ENCODE measurements at regions not wholly inside any gene's neighbourhood (a gene's known extent, or its start where the extent isn't known, plus 50 kb on each side); places are given as distances from the start of the nearest gene placed in this dataset.
A peak's percentile ranks its signal among the peaks of the same experiment; 100 is the strongest.

DNA sequence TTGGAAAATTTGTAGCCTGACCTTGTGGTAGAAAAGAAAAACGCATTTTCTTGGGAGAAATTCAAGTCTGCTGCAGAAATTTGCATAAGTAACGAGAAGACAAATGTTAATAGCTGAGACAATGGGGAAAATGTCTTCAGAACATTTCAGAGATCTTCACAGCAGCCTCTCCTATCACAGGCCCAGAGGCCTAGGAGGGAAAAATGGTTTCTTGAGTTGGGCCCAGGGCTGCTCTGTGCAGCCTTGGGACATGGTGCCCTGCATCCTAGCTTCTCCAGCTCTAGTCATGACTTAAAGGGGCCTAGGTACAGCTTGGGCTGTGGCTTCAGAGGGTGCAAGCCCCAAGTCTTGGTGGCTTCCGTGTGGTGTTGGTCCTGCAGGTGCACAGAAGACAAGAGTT is 104.2 kb downstream of the ZNF621 start:
- H3K27me3 Mint-ChIP-seq (ENCODE audit: low read depth) = no peaks in the 10 kb centered on the region
- TF ChIP-seq, protein P1, sequence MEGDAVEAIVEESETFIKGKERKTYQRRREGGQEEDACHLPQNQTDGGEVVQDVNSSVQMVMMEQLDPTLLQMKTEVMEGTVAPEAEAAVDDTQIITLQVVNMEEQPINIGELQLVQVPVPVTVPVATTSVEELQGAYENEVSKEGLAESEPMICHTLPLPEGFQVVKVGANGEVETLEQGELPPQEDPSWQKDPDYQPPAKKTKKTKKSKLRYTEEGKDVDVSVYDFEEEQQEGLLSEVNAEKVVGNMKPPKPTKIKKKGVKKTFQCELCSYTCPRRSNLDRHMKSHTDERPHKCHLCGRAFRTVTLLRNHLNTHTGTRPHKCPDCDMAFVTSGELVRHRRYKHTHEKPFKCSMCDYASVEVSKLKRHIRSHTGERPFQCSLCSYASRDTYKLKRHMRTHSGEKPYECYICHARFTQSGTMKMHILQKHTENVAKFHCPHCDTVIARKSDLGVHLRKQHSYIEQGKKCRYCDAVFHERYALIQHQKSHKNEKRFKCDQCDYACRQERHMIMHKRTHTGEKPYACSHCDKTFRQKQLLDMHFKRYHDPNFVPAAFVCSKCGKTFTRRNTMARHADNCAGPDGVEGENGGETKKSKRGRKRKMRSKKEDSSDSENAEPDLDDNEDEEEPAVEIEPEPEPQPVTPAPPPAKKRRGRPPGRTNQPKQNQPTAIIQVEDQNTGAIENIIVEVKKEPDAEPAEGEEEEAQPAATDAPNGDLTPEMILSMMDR (IDR thresholded peaks at IDR 0.05; ENCODE audit: unreplicated experiment) = no peak
- H3K4me1 Mint-ChIP-seq = peaks cover 12% of the 10 kb centered on the region
- H3K4me3 Mint-ChIP-seq = no peak overlapping the region
- no peak overlapping the region for H3K27ac Mint-ChIP-seq
- H3K36me3 Mint-ChIP-seq = peaks cover 4% of the 10 kb centered on the region
- H3K9me3 Mint-ChIP-seq = peaks cover 45% of the 10 kb centered on the region
- DNase-seq (ENCODE audit: low spot score in 2 of 2, unreplicated experiment in 2 of 2) = peak in 1 of 2 experiments; percentile 3

DNA sequence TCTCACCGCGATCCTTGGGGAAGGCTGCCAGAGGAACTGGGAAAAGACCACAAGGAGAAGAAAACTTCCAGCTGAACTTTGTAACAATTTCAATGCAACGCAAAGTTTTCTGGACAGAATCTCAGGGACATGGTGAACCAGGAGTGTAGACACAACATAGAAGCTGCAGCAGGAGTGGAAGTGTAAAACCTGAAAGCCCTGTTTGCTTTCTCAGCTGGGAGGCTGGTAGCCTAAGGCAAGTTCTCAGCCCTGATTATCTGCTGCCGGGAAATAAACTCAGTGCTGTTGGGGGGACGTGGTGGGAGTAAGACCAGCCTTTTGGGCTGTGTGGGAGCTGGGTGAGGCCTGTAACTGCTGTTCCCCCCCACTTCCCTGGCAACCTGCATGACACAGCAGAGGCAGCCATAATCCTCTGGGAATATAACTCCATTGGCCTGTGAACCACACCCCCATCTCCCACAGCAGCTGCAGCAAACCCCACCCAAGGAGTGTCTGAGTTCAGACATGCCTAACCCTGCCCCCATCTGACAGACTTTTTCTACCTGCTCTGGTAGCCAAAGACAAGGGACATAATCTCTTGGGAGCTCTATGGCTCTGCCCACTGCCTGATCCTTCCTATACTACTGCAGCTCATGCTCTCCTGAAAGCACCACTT is 106.7 kb downstream of the ZNF621 start:
- H3K9me3 Mint-ChIP-seq = peaks cover 59% of the 10 kb centered on the region

DNA sequence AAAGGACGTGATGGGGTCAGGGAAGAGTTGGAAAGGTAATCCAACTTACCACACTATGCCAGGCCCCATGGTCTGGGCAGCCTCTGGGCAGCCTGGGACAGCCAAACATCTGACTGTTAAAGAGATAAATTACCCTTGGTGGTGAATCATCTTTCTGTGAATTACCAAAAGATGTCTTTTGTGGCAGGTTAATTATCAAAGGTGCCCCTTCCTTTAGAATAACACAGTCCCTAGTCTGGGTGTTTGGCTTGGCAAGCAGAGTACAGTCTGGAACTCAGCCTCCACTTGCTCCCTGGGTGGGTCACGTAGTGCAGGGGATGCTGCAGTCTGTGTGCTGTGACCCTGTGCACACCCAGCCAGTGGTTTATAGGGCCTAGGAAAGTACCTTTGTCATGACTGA is 113.1 kb downstream of the ZNF621 start:
- TF ChIP-seq, protein P1 (IDR thresholded peaks at IDR 0.05; ENCODE audit: unreplicated experiment) = no peak
- Mint-ChIP-seq H3K27me3 (ENCODE audit: low read depth) (peaks cover 14% of the 10 kb centered on the region), H3K27ac (no peak overlapping the region), H3K4me1 (no peaks in the 10 kb centered on the region), H3K36me3 (no peaks in the 10 kb centered on the region), H3K9me3 (peaks cover 32% of the 10 kb centered on the region), H3K4me3 (no peak overlapping the region)
- no peak for DNase-seq (ENCODE audit: low spot score in 2 of 2, unreplicated experiment in 2 of 2)

More for the DNA sequence above, 106.7 kb downstream of the ZNF621 start:
- peaks cover 4% of the 10 kb centered on the region for H3K36me3 Mint-ChIP-seq
- H3K27me3 Mint-ChIP-seq (ENCODE audit: low read depth) = no peaks in the 10 kb centered on the region
- peaks cover 12% of the 10 kb centered on the region for H3K4me1 Mint-ChIP-seq
- no peak overlapping the region for H3K4me3 Mint-ChIP-seq
- no peak overlapping the region for H3K27ac Mint-ChIP-seq
- TF ChIP-seq, protein P1 (IDR thresholded peaks at IDR 0.05; ENCODE audit: unreplicated experiment) = no peak
- DNase-seq (ENCODE audit: low spot score in 2 of 2, unreplicated experiment in 2 of 2) = no peak

DNA sequence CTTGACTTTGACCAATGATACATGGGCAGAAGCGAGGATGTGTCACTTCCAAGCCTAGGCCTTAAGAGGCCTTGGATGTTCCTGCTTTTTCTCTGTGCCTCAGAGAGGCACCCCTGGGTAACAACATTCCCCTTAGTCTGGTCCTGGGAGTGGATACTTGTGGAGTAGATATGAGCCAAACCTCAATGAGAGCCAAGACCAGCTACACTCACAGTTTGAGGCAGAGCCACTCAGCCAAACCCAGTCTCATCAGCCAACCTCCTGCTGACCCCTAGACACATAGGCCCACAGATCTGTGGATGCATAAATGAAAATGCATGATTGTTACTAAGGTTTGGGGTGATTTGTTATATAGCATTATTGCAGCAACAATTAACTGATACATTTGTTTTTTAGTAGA is 114.2 kb downstream of the ZNF621 start:
- peaks cover 21% of the 10 kb centered on the region for H3K9me3 Mint-ChIP-seq
- TF ChIP-seq, protein P1 (IDR thresholded peaks at IDR 0.05; ENCODE audit: unreplicated experiment) = no peak
- no peaks in the 10 kb centered on the region for H3K4me1 Mint-ChIP-seq
- H3K27ac Mint-ChIP-seq = no peak overlapping the region
- H3K4me3 Mint-ChIP-seq = no peak overlapping the region
- peaks cover 24% of the 10 kb centered on the region for H3K27me3 Mint-ChIP-seq (ENCODE audit: low read depth)
- DNase-seq (ENCODE audit: low spot score in 2 of 2, unreplicated experiment in 2 of 2) = no peak
- H3K36me3 Mint-ChIP-seq = no peaks in the 10 kb centered on the region

DNA sequence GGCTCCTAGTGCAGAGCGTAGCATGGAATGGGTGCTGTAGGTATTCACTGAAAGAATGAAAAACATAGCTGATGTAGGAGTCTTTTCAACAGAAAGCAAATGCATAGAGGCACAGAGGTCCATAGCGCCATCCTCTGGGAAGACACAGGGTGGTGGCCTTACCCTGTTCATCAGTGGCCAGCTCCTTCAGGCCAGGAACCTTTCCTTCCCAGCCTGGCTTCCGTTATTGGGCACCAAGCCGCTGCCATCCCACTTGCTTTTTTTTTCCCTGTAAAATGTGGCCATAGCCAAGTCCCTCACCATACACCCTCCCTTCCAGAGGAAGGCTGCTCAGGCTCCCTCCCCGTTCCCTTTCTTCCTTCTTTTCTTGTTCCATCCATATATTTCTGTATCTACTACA is 118.1 kb downstream of the ZNF621 start:
- peaks cover 28% of the 10 kb centered on the region for H3K27me3 Mint-ChIP-seq (ENCODE audit: low read depth)
- no peak for DNase-seq (ENCODE audit: low spot score in 2 of 2, unreplicated experiment in 2 of 2)
- no peaks in the 10 kb centered on the region for H3K9me3 Mint-ChIP-seq
- no peaks in the 10 kb centered on the region for H3K36me3 Mint-ChIP-seq
- H3K4me3 Mint-ChIP-seq = no peak overlapping the region
- TF ChIP-seq, protein P1 (IDR thresholded peaks at IDR 0.05; ENCODE audit: unreplicated experiment) = no peak
- peaks cover 7% of the 10 kb centered on the region for H3K4me1 Mint-ChIP-seq
- no peak overlapping the region for H3K27ac Mint-ChIP-seq
